Esophagus squamous epithelium (tissue), 4 donors: ENCODE measurements at regions not wholly inside any gene's neighbourhood (a gene's known extent, or its start where the extent isn't known, plus 50 kb on each side); places are given as distances from the start of the nearest gene placed in this dataset.

Source experiments
- POLR2A ChIP-seq, 4 donors: fragments of 450-650 bp; IDR thresholded peaks; one replicate each; pipeline ENCODE4 v1.6.1; 2017; ENCODE audit warnings: antibody characterized with exemption in 4 of 4, mild to moderate bottlenecking in 4 of 4, moderate library complexity in 3 of 4
- TF ChIP-seq, protein P1 (sequence below), 6 experiments: fragments of 450-650 bp in 4 of 6; fragments of 200-600 bp in 2 of 6; sonication (generic) in 2 of 6; IDR thresholded peaks; one replicate each; pipeline ENCODE4 v1.5.1; 2016 to 2019; ENCODE audit warnings: antibody characterized with exemption in 6 of 6, mild to moderate bottlenecking in 4 of 6, moderate library complexity in 4 of 6

DNA sequence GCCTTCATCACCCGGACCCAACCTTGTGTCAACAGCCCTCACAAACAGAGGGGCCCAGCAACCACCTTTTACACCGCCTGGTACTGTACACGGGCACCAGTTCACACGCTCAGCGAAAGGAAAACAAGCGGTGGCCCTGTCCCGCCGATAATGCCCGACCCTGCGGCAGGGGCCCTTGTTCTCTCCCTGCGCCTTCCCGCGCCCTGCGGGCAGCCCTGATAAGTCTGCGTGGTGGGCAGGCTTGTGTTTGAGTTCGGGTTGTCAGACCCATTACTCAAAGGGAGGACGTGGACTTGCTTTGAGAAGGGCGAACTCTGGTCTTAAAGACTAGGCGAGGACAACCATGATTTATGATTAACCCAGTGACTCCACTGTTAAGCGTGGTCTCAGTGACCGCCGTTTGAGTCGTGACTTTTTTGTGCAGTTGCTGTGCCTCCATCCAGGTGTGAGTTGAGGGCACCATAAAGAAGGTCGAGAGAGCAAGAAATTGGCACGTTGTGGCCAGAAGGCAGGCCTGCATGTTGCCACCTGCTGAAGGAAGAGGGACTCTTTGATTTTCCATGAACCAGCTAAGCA, 167.4 kb upstream of the GATA6 start:
- TF ChIP-seq, protein P1, sequence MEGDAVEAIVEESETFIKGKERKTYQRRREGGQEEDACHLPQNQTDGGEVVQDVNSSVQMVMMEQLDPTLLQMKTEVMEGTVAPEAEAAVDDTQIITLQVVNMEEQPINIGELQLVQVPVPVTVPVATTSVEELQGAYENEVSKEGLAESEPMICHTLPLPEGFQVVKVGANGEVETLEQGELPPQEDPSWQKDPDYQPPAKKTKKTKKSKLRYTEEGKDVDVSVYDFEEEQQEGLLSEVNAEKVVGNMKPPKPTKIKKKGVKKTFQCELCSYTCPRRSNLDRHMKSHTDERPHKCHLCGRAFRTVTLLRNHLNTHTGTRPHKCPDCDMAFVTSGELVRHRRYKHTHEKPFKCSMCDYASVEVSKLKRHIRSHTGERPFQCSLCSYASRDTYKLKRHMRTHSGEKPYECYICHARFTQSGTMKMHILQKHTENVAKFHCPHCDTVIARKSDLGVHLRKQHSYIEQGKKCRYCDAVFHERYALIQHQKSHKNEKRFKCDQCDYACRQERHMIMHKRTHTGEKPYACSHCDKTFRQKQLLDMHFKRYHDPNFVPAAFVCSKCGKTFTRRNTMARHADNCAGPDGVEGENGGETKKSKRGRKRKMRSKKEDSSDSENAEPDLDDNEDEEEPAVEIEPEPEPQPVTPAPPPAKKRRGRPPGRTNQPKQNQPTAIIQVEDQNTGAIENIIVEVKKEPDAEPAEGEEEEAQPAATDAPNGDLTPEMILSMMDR (IDR thresholded peaks at IDR 0.05) = no peak
- no peak for TF ChIP-seq POLR2A (IDR thresholded peaks at IDR 0.05)
